Neural crest cell (in vitro differentiated cells): ENCODE measurements at regions not wholly inside any gene's neighbourhood (a gene's known extent, or its start where the extent isn't known, plus 50 kb on each side); places are given as distances from the start of the nearest gene placed in this dataset.

Experiments
- DNase-seq: peaks from one replicate; pipeline ENCODE4 v3.0.0; 2021; ENCODE audit warnings: low read depth, mixed read lengths, low spot score
- H3K27ac Mint-ChIP-seq: one replicate; pipeline ENCODE4 v1.8.0; 2021; ENCODE audit warnings: mild to moderate bottlenecking, mixed read lengths; ENCODE audit not compliant: unreplicated experiment
- H3K27me3 Mint-ChIP-seq: 2 replicates; pipeline ENCODE4 v1.8.0; 2021; ENCODE audit warnings: low read depth, mild to moderate bottlenecking, mixed read lengths
- H3K36me3 Mint-ChIP-seq: 2 replicates; pipeline ENCODE4 v1.8.0; 2021; ENCODE audit warnings: low read depth, mild to moderate bottlenecking, mixed read lengths
- H3K4me1 Mint-ChIP-seq: 2 replicates; pipeline ENCODE4 v1.8.0; 2021; ENCODE audit warnings: mixed read lengths
- H3K4me3 Mint-ChIP-seq: one replicate; pipeline ENCODE4 v1.8.0; 2021; ENCODE audit warnings: mild to moderate bottlenecking, mixed read lengths
- H3K9me3 Mint-ChIP-seq: 2 replicates; pipeline ENCODE4 v1.8.0; 2021; ENCODE audit warnings: mixed read lengths
- TF ChIP-seq, protein P1 (sequence below): fragments of 200-600 bp; sonication (generic); conservative IDR thresholded peaks from 2 replicates; pipeline ENCODE4 v1.5.0; 2021; ENCODE audit warnings: antibody characterized with exemption, mild to moderate bottlenecking

DNA sequence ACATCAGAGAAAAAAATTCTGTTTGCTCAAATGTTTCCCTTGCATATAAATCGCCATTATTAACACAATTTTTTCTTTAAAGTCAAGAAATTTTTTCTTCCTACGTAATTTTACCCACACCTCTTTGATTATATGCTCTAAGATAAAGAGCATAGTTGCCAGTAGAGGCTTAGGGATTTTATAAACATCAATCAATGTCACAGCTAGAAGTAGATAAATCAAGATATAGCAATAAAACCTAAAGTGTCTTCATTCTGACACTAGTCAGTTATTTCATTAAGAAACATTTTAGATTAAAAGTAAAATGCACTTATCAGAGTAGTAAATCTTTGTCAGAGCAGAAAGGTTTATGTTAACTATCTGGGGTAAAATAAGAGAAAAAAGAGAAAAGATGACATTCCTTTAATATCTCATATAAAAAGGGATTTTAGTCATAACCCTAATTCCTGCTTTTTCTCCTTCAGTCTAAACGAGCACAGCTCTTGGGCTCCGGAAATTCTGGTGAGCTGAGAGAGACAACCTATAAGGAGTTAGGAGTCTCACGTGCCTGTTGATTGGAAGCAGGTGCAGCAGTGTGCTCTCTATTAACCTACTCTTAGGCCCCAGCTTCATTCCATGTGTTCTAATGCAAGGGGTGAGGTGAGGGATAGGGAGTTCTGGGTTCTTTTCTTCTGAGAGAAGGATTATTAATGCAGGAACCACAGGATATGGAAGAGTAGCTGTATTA is 172.4 kb upstream of the GULP1 start:
- H3K36me3 Mint-ChIP-seq: peaks cover 4% of the 10 kb centered on the region
- H3K27ac Mint-ChIP-seq: peak overlapping the region; percentile 27
- no peak overlapping the region for H3K4me3 Mint-ChIP-seq
- no peak for DNase-seq
- H3K27me3 Mint-ChIP-seq: no peaks in the 10 kb centered on the region
- TF ChIP-seq, protein P1, sequence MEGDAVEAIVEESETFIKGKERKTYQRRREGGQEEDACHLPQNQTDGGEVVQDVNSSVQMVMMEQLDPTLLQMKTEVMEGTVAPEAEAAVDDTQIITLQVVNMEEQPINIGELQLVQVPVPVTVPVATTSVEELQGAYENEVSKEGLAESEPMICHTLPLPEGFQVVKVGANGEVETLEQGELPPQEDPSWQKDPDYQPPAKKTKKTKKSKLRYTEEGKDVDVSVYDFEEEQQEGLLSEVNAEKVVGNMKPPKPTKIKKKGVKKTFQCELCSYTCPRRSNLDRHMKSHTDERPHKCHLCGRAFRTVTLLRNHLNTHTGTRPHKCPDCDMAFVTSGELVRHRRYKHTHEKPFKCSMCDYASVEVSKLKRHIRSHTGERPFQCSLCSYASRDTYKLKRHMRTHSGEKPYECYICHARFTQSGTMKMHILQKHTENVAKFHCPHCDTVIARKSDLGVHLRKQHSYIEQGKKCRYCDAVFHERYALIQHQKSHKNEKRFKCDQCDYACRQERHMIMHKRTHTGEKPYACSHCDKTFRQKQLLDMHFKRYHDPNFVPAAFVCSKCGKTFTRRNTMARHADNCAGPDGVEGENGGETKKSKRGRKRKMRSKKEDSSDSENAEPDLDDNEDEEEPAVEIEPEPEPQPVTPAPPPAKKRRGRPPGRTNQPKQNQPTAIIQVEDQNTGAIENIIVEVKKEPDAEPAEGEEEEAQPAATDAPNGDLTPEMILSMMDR: no peak
- H3K9me3 Mint-ChIP-seq: peaks cover 9% of the 10 kb centered on the region
- H3K4me1 Mint-ChIP-seq: no peaks in the 10 kb centered on the region

DNA sequence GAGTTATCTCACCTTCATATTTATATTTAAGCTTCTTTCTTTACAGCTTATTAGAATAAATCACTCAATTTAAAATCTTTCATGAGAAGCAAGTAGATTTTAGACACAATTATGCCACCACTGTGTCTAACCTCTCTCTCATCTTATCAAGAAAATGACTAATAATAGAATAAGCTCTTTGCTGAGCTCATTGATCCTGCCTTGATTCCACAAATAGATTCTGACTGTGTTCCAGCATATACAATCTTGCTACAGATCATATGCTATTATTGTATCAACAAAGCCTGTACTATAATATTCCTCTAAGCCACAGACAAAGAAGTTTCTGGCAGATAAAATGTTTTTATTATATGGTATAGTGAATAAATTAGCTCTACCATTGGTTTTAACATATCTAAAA is 168.7 kb upstream of the GULP1 start:
- H3K9me3 Mint-ChIP-seq: peaks cover 9% of the 10 kb centered on the region
- H3K36me3 Mint-ChIP-seq: peaks cover 4% of the 10 kb centered on the region
- H3K4me3 Mint-ChIP-seq: no peak overlapping the region
- TF ChIP-seq, protein P1: no peak
- DNase-seq: no peak
- no peaks in the 10 kb centered on the region for H3K4me1 Mint-ChIP-seq
- H3K27ac Mint-ChIP-seq: no peak overlapping the region
- no peaks in the 10 kb centered on the region for H3K27me3 Mint-ChIP-seq

DNA sequence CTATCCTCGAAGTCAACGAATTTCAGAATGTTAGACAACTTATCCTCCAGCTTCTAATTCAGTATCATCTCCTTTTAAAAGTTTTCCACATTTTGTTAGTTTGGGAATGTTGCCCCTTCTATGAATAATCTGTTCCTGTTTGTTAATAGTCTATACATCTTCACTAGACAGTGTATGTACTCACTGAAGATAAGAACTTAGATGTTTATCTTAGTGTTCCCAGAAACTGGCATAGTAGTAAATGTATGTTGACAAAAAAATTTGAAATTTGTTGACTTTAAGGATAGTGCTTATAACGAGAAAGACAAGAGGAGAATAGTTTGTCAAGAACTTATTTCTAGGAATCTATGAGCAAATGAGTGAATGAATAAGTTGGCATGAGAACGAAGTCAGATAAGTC is 162.0 kb upstream of the GULP1 start:
- H3K36me3 Mint-ChIP-seq: no peaks in the 10 kb centered on the region
- no peaks in the 10 kb centered on the region for H3K27me3 Mint-ChIP-seq
- no peak for DNase-seq
- no peaks in the 10 kb centered on the region for H3K4me1 Mint-ChIP-seq
- H3K9me3 Mint-ChIP-seq: no peaks in the 10 kb centered on the region
- no peak overlapping the region for H3K27ac Mint-ChIP-seq
- no peak overlapping the region for H3K4me3 Mint-ChIP-seq
- TF ChIP-seq, protein P1: no peak

DNA sequence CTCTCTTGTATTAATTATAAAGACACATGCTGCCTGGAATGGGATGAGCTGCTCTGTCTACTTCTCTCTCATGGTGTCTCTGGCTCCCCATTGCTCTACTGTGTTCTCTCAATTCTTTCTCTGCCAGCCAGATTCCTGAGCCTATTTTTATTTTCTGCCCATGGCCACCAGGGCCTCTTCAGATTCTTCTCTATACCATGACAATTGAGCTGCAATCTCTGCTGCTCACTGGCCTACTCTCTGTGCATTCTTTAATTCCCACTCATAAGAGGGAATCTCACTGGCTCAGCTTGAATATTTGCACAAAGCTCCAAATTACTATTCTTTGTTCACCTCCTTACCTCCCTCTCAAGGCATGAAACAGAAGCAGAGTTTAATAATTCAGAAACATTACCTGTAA is 161.4 kb upstream of the GULP1 start:
- Mint-ChIP-seq H3K27me3 (no peaks in the 10 kb centered on the region), H3K9me3 (no peaks in the 10 kb centered on the region), H3K4me3 (no peak overlapping the region), H3K27ac (no peak overlapping the region), H3K36me3 (no peaks in the 10 kb centered on the region), H3K4me1 (no peaks in the 10 kb centered on the region)
- DNase-seq: no peak
- TF ChIP-seq, protein P1: no peak

DNA sequence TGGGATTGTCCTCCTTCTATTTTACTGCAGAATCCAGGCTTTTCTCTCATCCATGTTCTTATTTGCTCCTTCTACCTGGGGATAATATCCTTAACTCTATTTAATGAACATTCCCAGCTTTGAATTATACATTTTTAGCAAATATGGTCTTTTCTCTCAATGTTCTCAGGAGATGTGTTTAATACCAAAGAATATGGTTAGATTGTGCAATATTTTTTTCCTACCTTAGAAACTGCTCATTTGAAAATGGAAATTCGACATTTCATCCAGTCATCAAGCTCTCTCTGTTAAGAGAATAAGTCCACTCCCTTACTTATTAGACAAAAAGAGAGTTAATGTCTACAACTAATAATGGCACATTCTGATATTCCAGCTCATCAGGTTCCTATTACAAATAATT is 160.4 kb upstream of the GULP1 start:
- Mint-ChIP-seq H3K4me1 (no peaks in the 10 kb centered on the region), H3K27ac (no peak overlapping the region), H3K36me3 (no peaks in the 10 kb centered on the region), H3K27me3 (no peaks in the 10 kb centered on the region), H3K4me3 (no peak overlapping the region), H3K9me3 (no peaks in the 10 kb centered on the region)
- no peak for DNase-seq
- TF ChIP-seq, protein P1: no peak
